Panc1 (cell line): ENCODE measurements at regions not wholly inside any gene's neighbourhood (a gene's known extent, or its start where the extent isn't known, plus 50 kb on each side); places are given as distances from the start of the nearest gene placed in this dataset.

ENCODE experiments used
- ATAC-seq: fragments of 200-7000 bp; cut with Tn5 transposase; 2 replicates; pipeline ENCODE4 v1.9.1; 2020; ENCODE audit warnings: mild to moderate bottlenecking, moderate library complexity
- BruUV-seq: library from RNA; stranded (reverse); fragments of 400-500 nt; replicated peaks from 2 replicates; lab custom pipeline; 2021; lab: Mats Ljungman, UMichigan
- CTCF ChIA-PET: fragments of 300-600 bp; sonication (Branson Sonifier 250); formaldehyde crosslinking; loops from one replicate; lab custom pipeline; 2022; ENCODE audit warnings: antibody characterized with exemption; lab: Charles Lee
- POLR2A ChIA-PET: fragments of 300-600 bp; sonication (Branson Sonifier 250); formaldehyde crosslinking; loops from one replicate; lab custom pipeline; 2022; ENCODE audit warnings: antibody characterized with exemption; lab: Charles Lee
- DNase-seq: peaks from one replicate; pipeline ENCODE4 v3.0.0-alpha.2; 2010; ENCODE audit warnings: low read depth, low spot score
- H3K27ac ChIP-seq: 2 replicates; pipeline ENCODE4 v1.5.1; 2011; ENCODE audit warnings: mild to moderate bottlenecking, low read length, inconsistent platforms
- H3K27me3 ChIP-seq: fragments of 200-500 bp; sonication (Bioruptor generic); 2 replicates; pipeline ENCODE4 v1.6.0; 2014; ENCODE audit warnings: low read length, inconsistent platforms; ENCODE audit not compliant: control insufficient read depth, insufficient read depth
- H3K36me3 ChIP-seq: fragments of 200-500 bp; sonication (Bioruptor generic); 2 replicates; pipeline ENCODE4 v1.5.1; 2014; ENCODE audit warnings: inconsistent platforms, mild to moderate bottlenecking, low read length, moderate library complexity; ENCODE audit not compliant: control insufficient read depth, insufficient read depth
- H3K4me1 ChIP-seq: 2 replicates; pipeline ENCODE4 v1.5.1; 2011; ENCODE audit warnings: inconsistent platforms, mild to moderate bottlenecking, low read length, moderate library complexity; ENCODE audit not compliant: control insufficient read depth, insufficient read depth
- H3K4me3 ChIP-seq, 2 experiments: 2 replicates each; pipeline ENCODE4 v1.5.1; 2011 to 2012; ENCODE audit warnings: low read depth in 2 of 2, low read length in 2 of 2, mild to moderate bottlenecking in 2 of 2, inconsistent platforms in 1 of 2, moderate library complexity in 1 of 2
- H3K9me3 ChIP-seq: fragments of 200-500 bp; sonication (Bioruptor generic); 2 replicates; pipeline ENCODE4 v1.5.1; 2014; ENCODE audit warnings: low read depth, mild to moderate bottlenecking, inconsistent platforms, low read length, moderate library complexity; ENCODE audit not compliant: control insufficient read depth, insufficient read depth
- CTCF ChIP-seq: fragments of 450-650 bp; IDR thresholded peaks from 2 replicates; pipeline ENCODE4 v1.5.1; 2017; ENCODE audit warnings: mild to moderate bottlenecking
- POLR2AphosphoS5 ChIP-seq: IDR thresholded peaks from 2 replicates; pipeline ENCODE4 v1.6.1; 2012; ENCODE audit warnings: mild to moderate bottlenecking, low read depth, low read length, moderate library complexity
- REST ChIP-seq, 2 experiments: IDR thresholded peaks; 2 replicates each; pipeline ENCODE4 v1.6.1; 2011 to 2012; ENCODE audit warnings: low read depth in 2 of 2, control low read depth in 1 of 2, low read length in 1 of 2, mild to moderate bottlenecking in 1 of 2, moderate library complexity in 1 of 2; ENCODE audit not compliant: insufficient read depth in 1 of 2
- SIN3A ChIP-seq: IDR thresholded peaks from 2 replicates; pipeline ENCODE4 v1.6.1; 2012; ENCODE audit warnings: low read depth, mild to moderate bottlenecking, low read length, moderate library complexity, borderline replicate concordance; ENCODE audit not compliant: insufficient read depth
- TCF7L2 ChIP-seq: IDR thresholded peaks from 2 replicates; pipeline ENCODE4 v1.6.1; 2011; ENCODE audit warnings: mild to moderate bottlenecking, low read depth, low read length, inconsistent platforms
- in situ Hi-C: cut with HindIII; loops from 2 replicates; pipeline ENCODE4 v1.10.0; 2016; ENCODE audit warnings: low sequenced_read_pairs, low pct_unique_long_range_greater_than_20kb
- intact Hi-C: fragments of 100-400 bp; cut with micrococcal nuclease; formaldehyde crosslinking; loops from one replicate; pipeline ENCODE4 v1.10.0; 2022; ENCODE audit not compliant: unreplicated experiment

- ChIA-PET POLR2A (no interaction called here), CTCF (no interaction called here)
- H3K4me3 ChIP-seq: no peak overlapping the region
- H3K9me3 ChIP-seq: no peaks in the 10 kb centered on the region
- in situ Hi-C loops: no loop called here
- no peaks in the 10 kb centered on the region for H3K27me3 ChIP-seq
- TF ChIP-seq CTCF: no peak
- TF ChIP-seq TCF7L2: no peak
- TF ChIP-seq SIN3A: no peak
- TF ChIP-seq POLR2AphosphoS5: no peak
- TF ChIP-seq REST (IDR thresholded peaks at IDR 0.05; ENCODE audit: insufficient read depth in 1 of 2, low read depth in 2 of 2, low read length in 1 of 2): no peak
- H3K4me1 ChIP-seq: no peaks in the 10 kb centered on the region
- ATAC-seq: no peak
- intact Hi-C loops: no loop called here
- no TSS peak for BruUV-seq
- H3K27ac ChIP-seq: no peak overlapping the region
- DNase-seq: no peak
- no peaks in the 10 kb centered on the region for H3K36me3 ChIP-seq
Observed at GRCh38 chr4:141352331-141352730, 131.6 kb downstream of the ZNF330 start.

GRCh38 chr4:141352909-141353525 lies 132.3 kb downstream of the ZNF330 start:
- intact Hi-C loops (no loop called here), in situ Hi-C loops (no loop called here)
- Histone ChIP-seq H3K4me1 (no peaks in the 10 kb centered on the region), H3K4me3 (no peak overlapping the region), H3K36me3 (no peaks in the 10 kb centered on the region), H3K27ac (no peak overlapping the region), H3K27me3 (no peaks in the 10 kb centered on the region), H3K9me3 (no peaks in the 10 kb centered on the region)
- ChIA-PET CTCF (no interaction called here), POLR2A (no interaction called here)
- ATAC-seq: no peak
- BruUV-seq: no TSS peak
- no peak for DNase-seq
- TF ChIP-seq TCF7L2: no peak
- TF ChIP-seq CTCF: no peak
- no peak for TF ChIP-seq POLR2AphosphoS5
- no peak for TF ChIP-seq REST (IDR thresholded peaks at IDR 0.05; ENCODE audit: insufficient read depth in 1 of 2, low read depth in 2 of 2, low read length in 1 of 2)
- no peak for TF ChIP-seq SIN3A
